CD4-positive, alpha-beta T cell treated with Interleukin-4 for 1 hour (primary cell): ENCODE measurements at regions not wholly inside any gene's neighbourhood (a gene's known extent, or its start where the extent isn't known, plus 50 kb on each side); places are given as distances from the start of the nearest gene placed in this dataset.

ENCODE experiments used
- DNase-seq, 2 donors: peaks; one replicate each; pipeline ENCODE4 v3.0.0-alpha.2; 2020 to 2022

DNA sequence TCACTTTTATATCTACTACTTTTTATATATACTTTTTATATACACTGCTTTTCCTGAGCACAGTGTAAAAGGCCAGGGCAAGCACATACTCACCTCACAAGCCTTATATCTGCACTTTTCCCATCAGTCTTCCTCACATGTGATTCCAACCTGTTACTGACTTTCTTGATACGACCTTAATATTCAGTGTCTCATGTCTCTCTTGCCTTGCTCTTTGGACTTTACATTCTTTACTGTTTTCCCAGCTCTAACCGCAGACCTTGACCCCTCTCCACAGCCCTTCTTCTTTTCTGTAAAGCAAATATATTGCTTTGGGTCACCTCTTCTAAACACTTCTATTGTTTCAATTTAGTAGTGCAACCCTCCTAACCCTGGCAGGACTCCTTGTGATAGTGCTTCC, 353.1 kb upstream of the ANO5 start:
- DNase-seq: no peak

DNA sequence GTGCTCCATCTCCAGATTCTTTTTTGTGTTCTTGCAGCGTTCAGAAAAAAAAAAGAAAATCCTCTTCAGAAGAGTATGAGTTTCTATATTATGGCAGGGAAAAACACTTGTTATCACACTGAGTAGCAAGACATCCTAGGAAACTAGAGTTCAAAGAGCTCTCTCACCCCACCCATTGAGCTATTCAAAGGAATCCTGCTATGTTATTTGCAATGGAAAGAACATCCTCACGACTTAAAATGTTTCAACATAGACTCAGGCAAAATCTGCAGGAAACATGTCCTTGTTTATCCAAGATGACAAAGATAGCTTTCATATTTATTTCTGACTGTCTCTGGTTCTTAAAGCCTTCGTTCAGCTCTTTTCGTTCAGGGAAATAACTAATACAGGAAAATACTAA, 331.6 kb upstream of the ANO5 start:
- DNase-seq: no peak

DNA sequence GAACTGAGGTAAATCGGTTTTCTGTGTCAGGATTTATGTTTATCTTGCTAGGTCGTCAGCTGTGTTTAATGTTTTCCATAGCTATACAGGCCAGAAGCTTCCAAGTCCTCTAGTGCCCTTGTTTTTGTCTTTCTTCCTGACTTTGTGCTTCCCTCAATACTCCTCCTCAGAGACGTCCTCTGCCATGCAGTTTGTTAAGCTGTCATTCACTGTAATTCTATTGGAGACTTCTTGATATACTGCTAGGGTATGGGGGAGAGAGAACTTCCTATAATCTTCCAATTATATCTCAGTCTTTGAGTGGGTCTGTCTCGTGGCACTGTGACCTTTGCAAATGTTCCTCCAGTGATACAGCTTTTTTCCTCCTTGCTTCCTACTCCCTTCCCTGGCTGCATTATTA, 327.3 kb upstream of the ANO5 start:
- no peak for DNase-seq

DNA sequence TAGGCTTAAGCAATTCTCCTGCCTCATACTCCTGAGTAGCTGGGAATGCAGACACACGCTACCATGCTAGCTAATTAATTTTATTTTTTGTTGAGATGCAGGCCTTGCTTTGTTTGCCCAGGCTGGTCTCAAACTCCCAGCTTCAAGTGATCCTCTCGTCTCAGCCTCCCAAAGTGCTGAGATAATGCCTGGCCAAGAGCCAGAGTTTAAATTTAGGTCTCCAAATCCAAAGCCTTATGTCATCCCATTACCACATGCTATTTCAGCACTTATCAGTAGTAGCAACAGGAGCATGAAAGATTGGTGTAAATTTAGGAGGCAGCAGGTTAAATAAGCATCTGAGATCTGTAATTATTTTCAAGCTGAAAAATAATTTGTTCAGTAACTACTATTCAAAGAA, 326.1 kb upstream of the ANO5 start:
- DNase-seq: no peak

DNA sequence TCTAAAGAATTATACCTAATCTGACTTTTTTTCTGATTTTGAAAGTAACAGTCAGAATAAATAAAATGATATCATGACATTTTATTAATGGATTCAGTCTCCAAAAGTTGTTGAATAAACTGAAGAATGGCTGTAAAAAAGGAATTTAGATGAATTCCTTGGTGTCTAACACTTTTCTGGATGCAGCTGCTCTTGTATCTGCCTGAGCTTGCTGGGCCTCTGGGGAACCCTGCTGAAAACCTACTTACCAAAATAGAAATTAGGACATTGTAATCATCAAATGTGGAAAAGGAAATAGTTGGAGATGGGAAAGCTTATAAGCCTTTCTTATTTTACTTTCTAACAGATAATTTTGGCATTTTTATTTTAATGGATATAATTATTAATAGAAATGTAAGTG, 315.7 kb upstream of the ANO5 start:
- no peak for DNase-seq

DNA sequence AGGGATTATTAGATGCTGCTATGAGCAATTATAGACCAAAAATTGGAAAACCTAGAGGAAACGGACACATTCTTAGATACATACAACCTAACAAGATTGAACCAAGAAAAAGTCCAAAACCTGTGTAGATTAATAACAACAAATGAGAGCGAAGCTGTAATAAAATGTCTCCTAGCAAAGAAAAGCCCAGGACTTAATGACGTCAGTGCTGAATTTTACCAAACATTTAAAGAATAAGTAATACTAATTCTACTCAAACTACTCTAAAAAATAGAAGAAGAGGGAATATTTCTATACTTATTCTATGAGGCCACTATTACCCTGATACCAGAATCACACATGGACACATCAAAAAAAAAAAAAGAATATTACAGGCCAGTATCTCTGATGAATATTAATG, 309.5 kb upstream of the ANO5 start:
- no peak for DNase-seq

DNA sequence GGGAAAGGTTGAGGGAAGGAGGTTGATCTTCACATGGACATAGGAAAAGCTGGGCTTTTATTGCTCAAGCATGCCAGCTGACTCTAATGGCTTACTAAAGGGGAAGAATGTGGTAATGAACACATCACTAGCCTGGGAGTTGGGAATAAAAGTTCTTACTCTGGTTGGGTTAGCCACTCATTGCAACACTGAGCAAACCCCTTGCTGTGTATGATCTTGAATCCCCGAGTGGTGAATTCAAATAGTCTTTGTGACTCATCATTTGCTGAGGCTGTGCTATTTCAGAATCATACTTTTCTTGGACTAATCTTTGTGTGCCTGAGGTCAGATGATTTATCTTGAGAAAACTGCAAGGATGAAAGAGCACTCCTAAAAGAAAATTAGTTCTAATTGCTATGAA, 304.1 kb upstream of the ANO5 start:
- no peak for DNase-seq

DNA sequence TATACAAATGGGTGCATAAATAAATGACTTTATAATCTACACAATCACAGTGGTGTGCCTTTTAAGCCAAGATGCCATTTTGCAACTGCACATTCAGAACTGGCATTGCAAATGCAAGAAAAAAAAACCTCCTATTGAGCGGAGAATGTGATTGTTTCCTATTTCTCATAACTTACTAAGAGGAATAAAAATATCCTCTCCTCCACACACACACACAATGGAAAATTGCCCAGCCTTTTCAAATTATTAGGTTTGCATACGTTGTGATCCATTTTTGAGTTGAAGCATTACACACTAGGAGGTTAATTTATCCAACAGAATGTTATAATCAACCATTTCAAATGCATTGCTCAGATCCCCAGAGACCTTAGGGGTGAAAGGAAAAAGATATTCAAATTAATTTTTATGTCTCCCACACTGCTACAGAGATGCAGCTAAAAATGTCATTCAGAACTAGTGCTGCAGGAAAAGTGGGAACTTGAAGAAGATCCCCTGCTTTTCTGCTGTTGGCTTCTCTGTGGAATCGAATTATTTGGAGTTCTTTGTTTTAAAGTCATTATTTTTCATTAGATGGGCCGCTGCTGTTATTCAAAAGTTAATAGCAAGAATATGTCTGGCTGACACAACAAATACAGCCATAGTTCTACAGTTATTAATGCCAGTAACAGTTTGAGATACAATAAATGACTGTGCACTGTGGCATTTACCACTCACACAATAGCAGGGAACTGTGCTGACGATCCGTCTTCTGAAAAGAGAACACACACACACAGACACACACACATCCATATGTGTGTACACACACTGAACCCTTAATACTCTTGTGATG, 299.9 kb upstream of the ANO5 start:
- no peak for DNase-seq

DNA sequence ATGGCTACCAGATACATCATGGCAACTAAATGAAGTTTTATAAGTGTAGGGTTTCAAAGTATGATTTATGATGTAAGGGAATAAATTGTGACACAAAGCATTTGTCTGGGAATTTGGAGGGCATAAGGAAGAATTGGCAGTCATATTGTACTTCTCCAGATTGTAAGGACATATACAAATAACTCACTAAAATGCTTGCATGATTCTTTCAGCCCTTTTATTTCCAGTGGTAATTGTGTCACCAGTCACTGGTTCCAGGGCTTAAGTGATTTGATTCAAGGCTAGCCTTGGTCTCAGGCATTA, 299.4 kb upstream of the ANO5 start:
- no peak for DNase-seq

DNA sequence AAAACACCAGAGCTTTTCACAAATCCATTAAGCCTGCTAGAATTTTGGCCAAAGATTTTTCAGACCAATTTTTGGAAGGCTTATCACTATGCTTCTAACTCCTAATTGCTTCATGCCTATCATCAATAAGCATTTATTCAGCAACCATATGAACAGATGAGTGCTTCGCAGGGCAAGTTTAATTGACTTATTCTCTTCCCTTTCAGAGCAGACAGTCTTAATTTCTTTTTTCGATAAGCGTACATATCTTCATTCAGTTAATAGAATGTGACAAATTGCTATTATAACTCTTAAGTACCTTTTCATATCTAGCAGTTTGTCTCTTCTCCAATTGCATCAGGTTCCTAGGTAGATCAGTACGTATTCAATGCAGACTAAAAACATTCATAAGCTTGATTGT, 298.4 kb upstream of the ANO5 start:
- no peak for DNase-seq

DNA sequence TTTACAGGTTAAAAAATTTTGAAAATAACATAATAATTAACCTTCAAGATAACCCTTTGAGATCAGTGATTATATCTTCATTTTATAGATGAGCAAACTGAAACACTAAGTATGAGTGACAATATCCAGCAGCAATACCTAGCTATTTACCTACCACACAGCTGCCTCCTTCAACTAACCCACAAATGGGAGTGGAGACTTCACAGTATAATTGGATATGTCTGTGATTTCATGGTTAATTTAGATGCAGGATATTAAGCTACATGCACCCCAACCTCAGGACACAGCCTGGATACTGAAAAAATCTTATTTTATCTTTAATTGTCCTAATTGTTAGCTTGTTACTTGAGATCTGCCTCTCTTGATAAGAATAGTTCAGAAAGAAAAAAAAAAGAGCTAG, 297.2 kb upstream of the ANO5 start:
- no peak for DNase-seq

DNA sequence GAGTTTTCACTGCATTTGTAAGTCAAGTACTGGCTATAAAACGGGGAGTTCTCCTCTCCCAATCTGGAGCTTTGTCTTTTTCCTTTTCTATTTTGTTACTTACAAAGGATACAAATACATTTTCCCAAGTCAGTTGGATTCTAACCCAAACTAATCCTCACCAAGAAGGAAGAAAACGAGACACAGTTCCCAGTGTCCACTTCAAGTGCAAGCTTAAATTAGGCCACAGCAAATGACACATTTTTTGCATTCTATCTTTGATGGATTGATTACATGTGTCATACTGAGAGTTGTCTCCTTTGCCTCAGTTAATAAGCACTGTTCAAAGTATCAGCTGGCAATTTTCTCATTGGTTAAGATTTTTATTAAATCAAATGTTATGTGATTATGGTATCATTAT, 296.7 kb upstream of the ANO5 start:
- no peak for DNase-seq

DNA sequence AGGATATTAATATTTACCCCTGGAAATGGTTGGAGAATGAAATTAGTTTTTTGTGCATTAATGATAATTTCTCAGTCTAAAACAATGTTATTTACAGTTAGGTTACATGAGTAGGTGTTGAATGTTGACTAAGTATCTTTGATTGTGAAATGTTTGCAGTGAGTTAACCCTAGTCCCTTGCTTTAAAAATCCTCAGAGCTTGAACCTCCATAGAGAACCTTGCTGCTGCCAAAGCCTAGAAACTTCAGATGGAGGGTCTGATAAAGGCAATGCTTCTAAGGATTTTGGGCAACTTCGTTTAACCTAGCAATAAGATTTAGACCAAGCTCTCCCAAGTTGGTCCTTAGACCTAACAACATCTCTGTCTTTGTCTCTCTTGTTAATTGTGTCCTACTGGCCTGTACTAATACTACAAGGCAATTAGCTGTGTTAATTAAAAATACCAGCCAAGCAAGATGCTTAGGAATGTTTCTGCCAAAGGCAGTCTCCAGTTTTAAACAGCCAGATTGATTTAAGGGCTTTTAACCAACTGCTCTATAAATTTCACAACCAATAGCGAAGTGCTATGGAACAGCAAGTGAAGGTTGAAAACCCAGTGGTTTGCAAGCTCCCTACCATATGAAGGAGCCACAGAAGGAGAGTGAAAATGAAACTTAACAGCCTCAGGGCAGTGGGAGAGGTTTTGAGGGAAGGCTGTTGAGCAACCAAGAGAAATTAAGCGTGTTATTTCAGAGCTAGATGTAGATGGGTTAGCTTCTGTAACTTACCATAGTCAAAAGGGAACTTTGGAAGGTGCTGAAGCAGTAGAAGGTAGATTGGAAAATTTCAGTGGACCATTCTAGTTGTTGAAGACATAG, 295.9 kb upstream of the ANO5 start:
- no peak for DNase-seq

DNA sequence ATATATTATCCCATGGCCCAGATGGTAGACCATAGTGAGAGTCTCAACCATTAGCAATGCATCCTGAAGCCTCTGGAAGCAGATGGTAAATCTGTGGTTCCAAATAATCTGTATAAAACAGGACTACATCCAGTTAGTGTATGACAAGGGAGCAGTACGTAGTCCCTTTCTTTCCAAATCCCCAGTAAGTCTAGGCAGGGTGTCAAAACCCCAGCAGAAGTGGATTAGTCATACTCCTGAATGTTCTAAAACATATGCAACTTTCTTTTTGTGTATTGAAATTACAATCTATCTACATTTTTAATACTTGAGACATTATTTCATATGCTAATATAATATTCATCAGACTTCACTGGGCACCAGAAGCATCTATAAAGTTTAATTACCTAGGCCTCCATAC, 295.1 kb upstream of the ANO5 start:
- DNase-seq: no peak

DNA sequence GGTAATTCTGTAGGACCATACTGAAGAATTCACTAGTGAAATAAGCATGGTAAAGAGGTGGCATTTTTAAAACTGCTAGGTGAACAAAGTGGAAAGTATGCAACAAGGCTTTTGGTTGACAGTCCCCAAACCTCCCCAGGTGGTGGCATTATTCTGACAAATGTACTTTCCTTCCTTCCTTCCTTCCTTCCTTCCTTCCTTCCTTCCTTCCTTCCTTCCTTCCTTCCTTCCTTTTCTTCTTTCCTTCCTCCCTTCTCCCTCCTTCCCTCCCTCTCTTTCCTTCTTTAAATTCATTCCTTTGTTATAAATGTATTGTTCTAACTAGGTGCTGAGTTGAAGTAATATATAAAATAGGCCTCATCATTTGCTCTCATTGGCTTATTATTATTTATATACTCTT, 284.7 kb upstream of the ANO5 start:
- no peak for DNase-seq

DNA sequence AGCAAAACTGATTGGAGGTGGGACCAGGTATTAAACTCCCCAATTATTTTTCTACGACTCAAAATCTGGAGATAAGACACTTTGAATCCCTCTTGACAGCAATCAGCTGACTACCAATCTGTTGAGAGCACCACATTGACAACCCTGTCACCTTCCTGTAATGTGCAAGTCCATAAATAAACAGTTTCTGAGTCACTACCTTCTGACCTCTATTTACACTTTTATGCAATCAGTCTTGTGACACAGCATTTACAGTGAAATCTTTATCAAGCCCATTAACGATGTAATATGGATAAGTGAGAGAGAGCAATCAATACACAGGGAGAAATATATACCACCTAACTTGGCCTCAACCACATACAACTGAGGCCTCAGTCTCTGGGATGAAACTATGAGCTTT, 283.7 kb upstream of the ANO5 start:
- DNase-seq: no peak

DNA sequence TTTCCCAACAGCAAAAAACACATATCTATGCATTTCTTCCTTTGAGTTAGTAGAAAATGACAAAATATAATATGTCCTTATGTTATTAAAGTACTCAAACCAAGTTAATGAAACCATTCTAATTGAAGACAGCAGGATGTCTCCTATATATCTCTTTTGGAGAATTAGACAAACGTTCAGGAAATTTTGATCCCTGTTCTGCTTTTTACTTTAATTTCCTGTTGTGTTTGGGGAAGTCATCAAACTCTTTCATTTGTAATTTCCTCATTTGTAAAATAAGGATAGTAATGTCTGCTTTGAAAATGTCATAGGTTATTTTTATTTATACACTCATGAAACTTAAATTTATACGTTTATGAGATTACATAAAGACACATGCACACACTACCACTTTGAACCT, 281.8 kb upstream of the ANO5 start:
- DNase-seq: no peak

DNA sequence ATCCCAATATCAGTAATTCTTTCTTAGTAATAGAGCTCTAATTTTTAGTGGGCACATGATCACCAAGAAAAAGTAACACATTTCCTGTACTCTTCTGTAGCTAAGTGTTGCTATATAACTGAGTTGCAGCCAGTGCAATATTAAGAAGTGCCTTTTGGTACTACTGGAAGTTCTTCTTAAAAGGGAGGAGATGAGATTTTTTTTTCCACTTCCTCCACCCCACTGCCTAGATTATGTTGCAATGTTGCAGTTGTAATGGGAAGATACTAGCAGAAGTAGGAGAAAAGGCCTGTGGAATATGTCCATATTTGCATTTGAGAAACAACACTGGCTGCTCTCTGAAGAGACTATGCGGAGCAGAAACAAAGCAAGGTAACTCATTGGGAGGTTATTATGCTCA, 280.6 kb upstream of the ANO5 start:
- DNase-seq: no peak

DNA sequence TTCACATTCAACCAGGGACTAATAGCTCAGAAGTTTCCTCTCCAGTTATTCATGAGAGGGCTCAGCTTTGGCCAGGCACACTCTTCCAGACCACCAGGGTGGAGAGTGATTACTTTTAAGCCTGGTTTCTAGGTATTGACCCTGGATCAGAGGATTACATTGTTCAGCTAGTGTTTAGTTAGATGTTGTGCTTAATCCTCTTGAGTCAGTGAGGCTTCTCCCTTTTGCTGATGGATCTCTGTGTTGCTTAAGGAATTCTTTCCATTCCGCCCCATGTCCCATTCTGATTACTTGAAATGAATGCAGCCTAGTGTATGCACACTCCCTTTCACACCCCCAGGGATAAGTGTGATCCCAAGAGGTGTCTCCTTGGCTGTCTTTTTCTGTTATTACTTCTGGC, 271.7 kb upstream of the ANO5 start:
- DNase-seq: no peak

DNA sequence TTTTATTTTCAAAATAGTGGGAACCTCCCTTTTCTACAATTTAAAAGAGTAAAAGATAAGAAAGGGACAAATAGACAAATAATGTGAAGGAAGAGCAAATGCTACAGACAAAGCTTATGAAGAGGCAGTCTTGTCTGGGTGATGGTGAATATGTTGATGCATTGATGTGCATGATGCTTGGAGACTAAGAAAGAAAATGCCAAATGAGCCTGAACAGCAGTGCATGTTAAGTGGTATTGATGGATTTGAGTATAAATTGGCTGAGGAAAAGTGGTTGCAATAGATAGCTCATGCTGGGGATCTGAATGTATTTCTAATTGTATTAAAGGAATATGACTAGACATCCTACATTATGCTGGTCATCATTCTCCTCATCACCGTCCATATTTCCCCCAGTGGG, 268.6 kb upstream of the ANO5 start:
- DNase-seq: no peak

DNA sequence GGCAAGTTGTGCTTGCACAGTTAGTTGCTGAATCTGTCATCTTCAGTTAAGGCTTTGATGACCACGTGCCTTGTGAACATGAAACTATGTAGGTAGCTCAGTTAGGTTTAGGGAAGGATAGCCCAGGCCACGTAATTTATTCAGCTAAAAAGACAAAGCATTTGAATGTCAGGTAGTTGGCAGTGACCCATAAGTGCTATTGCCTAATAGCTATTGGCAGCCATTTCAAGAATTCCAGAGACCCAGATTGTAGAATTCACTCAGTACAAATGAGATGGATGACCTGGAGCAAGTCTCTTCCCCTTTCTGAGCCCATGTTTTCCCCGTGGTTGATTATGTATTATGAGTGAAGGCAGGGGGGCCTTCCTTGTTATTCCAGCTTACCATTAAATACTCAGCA, 265.3 kb upstream of the ANO5 start:
- DNase-seq: no peak

DNA sequence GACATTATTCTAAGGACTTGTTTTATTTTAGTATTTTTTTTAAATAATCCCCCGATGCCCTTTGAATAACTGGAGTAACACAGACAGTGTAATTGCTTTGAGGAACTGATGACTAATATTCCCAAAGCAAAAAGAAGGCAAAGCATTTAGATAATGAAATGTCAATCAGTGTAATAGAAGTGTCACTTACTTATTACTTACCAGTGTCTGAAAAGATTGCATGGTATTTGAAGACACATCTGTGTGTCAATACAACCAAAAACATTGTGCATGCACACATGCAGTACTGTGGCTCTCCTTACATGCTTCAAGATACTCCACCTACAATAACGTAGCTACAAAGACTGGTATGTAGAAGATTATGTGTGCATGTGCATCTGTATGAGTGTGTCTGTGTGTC, 264.0 kb upstream of the ANO5 start:
- no peak for DNase-seq

DNA sequence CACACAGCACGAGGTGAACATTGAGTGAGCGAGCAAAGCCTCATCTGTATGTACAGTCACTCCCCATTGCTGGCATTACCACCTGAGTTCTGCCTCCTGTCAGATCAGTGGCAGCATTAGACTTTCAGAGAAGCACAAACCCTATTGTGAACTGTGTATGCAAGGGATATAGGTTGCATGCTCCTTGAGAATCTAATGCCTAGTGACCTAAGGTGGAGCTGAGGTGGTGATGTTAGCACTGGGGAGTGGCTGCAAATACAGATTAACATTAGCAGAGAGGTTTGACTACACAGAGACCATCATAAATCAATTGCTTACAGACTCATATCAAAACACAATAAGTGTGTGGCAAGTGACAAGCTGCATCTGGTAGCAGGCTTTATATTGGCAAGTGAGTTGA, 262.5 kb upstream of the ANO5 start:
- DNase-seq: no peak

DNA sequence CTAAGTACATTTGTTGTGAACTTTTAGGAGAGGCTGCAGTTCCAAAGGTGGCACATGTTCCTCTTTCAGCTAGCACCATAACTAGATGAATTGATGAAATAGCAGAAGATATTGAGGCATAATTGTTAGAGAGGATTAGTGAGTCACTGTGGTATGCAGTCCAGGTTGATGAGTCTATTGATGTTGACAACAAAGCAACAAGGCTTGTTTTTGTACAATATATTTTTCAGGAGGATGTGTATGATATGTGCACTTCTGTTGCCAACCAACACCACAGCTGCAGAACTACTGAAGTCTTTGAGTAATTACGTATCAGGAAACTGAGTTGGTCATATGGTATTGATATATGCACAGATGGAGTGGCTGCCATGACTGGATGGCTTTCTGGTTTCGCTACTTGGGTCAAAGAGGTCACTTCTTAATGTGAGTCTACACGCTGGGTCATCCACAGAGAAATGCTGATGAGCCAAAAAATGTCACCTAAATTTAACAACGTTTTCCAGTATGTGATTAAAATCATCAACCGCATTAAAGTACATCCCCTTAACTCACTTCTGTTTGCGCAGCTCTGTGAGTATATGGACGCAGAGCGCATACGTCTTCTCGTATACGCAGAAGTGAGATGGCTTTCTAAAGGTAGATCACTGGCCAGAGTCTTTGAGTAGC, 261.3 kb upstream of the ANO5 start:
- no peak for DNase-seq
